ENCODE measurements at regions not wholly inside any gene's neighbourhood (a gene's known extent, or its start where the extent isn't known, plus 50 kb on each side); places are given as distances from the start of the nearest gene placed in this dataset.
"Not testable (repeated sequence)": the region's sequence is repeated elsewhere in the genome, so short reads cannot be mapped to it uniquely, and the experiment has no call there.

DNA sequence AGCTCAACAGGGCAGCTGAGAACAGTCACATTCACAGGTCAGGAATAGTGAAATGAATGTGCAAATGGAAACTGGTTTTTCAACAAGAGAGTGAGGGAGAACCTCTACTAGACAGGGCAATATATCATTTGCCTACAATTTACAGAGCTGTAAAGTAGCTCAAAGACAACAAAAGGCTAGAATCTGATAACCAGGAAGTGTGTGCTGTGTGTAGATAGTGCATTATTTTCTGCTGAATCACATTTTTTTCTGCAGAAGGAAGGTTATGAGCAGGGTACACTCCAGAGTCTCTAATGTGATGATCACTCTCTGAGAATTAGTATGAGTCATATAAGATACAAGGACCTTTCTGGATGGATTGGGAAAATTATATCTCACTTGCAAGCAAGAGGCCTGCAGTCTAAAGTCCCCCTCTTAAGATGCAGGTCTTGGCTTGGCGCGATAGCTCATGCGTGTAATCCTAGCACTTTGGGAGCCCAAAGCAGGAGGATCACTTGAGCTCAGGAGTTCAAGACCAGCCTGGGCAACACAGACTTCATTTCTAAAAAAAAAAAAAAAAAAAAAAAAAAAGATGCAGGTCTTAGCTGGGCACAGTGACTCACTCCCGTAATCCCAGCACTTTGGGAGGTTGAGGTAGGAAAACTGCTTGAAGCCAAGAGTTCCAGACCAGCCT, 59.9 kb upstream of the COBL start:
- peak in 1 of 2 experiments; percentile 0 for DNase-seq (ENCODE audit: low read depth in 2 of 2)

DNA sequence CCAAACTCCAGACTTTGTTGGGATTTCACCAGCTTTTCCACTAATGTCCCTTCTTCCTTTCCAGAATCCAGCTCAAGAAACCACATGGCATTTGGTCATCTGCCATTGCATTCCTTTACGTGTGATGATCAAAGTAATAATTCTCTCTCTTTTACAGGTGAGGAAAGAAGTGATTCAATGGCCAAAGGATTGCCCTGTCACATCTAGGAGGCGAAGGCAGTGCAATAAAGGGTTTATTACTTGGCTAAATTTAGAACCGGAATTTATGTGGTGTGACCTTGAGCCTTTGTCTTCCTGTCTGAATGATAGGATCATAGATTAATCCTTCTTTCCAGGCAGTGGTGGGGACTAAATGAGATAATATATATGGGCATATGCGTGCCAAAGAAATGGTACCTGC, 58.3 kb upstream of the COBL start:
- DNase-seq (ENCODE audit: low read depth in 2 of 2): no peak

DNA sequence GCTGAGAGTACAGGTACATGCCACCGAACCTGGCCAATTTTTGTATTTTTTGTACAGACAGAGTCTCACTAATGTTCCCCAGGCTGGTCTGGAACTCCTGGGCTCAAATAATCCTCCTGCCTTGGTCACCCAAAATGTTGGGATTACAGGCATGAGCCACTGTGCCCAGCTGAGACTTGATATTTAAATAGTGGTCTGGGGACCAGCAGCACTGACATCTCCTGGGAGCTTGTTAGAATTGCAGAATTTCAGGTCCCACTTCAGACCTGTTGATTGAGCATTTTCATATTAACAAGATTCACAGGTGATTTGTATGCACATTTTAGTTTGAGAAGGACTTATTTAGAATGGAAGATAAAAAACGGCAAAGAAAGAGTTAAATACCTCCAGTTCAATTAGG, 57.0 kb upstream of the COBL start:
- DNase-seq (ENCODE audit: low read depth in 2 of 2): not testable (repeated sequence)

DNA sequence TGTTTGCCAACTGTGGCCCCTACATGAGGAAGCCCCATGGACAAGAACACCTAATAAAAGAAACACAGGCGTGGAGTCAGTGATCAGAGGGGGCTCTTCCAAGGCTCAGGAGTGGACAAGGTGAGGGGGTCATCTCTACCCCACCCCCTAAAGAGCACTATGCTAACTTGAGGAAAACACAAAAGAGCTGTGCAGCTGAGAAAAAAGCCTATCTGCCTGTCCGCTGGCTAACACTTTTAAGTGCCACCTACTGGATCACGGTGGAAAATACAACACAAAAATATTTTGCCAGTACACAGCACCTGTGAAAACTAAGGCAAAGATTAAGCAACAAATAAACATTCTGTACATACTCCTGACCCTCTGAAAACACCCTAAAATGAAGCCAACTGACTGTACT, 53.1 kb upstream of the COBL start:
- no peak for DNase-seq (ENCODE audit: low read depth in 2 of 2)

DNA sequence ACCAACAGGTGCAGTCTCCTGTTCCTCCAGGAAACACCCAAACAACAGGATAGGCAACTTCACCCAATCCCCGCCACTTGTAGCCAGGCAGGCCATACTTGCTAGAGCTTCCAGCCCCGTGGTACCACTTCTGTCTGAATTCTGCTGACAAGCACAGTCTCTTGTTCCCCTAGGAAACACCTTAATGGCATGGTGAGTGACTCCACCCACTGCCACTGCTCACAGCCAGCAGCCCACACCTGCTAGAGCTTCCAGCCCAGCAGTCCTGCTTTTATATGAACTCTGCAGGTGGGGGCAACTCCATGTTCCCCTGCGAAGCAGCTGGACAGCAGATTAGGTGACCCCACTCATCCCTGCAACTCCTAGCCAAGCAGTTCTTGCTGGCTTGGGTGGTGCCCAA, 52.6 kb upstream of the COBL start:
- DNase-seq (ENCODE audit: low read depth in 2 of 2): not testable (repeated sequence)

DNA sequence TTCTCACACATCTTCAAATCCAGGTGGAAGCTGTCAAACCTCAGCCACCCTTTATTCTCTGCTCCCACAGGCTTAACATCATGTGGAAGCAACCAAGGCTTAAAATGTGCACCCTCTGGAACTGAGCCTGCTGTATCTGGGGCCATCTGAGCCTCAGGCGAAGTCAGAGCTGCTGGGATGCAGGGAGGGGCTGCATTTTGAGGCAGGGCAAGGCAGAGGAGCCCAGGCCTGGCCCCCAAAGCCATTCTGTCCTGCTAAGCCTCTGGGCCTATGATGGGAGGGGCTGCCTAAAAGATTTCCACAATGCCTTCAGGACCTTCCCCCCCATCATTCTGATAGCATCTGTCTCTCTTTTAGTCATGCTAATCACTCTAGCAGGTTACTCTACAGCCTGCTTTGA, 51.7 kb upstream of the COBL start:
- DNase-seq (ENCODE audit: low read depth in 2 of 2): no peak

DNA sequence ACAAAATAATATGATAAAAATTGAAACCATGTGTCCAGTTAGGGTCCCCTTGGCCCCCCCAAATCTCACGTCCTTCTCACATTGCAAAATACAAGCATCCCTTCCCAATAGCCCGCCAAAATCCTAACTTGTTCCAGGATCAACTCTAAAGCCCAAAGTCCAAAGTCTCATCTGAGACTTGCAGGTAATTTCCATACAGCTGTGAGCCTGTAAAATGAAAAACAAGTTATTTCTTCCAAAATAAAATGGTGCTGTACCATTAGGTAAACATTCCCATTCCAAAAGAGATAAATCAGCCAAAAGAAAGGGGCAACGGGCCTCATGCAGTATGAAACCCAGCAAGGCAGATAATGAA, 51.0 kb upstream of the COBL start:
- no peak for DNase-seq (ENCODE audit: low read depth in 2 of 2)

DNA sequence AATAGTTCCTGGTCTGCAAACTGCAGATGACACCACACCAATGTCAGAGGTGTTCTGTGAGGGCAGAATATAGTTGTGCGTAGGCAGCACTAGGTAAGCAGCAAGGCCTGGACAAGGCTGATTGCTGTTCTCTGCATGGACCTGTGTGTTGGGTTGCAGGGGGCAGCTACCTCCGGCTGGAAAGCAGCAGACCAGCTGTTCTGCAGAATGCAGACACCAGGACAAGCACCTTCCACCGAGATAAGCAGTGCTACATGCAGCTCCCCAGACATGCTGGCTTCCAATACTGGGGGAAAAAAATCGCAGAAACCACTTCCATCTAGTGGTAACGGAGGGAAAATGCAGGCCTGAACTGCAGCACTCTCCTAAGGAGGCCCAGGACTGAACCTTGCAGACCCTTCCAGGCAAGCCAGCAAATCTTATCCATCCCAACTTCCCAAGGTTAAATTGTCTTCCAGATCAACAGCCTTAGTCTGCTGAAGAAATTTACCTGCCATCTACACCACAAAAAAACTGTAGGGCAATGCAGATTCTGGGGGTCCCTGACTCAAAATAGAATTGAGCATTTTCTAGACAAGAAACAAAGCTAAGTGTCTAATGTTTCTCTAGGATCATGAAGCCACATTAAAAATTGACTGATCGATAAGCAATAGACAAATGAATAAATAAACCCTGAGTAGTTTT, 50.5 kb upstream of the COBL start:
- DNase-seq (ENCODE audit: low read depth in 2 of 2): no peak
